ENCODE measurements at regions not wholly inside any gene's neighbourhood (a gene's known extent, or its start where the extent isn't known, plus 50 kb on each side); places are given as distances from the start of the nearest gene placed in this dataset.

GRCh38 chr11:130783323-130783722, 133.0 kb downstream of the SNX19 start:
- TF ChIP-seq POLR2A (IDR thresholded peaks at IDR 0.05) (no peak), CTCF (IDR thresholded peaks at IDR 0.05) (no peak)
